Activated CD4-positive, alpha-beta T cell treated with anti-CD3 and anti-CD28 coated beads for 24 hours (primary cell): ENCODE measurements at regions not wholly inside any gene's neighbourhood (a gene's known extent, or its start where the extent isn't known, plus 50 kb on each side); places are given as distances from the start of the nearest gene placed in this dataset.
"Not testable (repeated sequence)": the region's sequence is repeated elsewhere in the genome, so short reads cannot be mapped to it uniquely, and the experiment has no call there.

ENCODE experiments used
- DNase-seq, 2 donors: peaks; one replicate each; pipeline ENCODE4 v3.0.0-alpha.2; 2020; ENCODE audit warnings: low read depth in 2 of 2

DNA sequence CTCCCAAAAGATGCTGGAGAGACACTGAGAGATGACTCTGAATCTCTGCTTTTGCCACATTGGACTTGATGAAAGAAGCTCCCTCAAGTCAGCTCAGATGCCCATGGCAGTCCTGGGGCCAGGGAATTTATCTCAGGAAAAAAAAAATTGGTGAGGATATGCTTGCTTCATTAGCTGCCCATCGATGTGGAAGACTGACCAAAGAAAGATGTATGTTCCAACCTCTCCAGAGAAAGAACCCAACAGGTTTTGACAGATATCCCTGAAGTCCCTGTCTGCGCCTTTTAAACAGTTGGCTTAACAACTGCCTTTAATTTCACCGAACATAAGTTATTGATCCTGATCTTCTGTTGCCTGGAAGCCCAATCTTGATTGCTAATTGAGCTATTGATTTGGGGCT is 137.4 kb downstream of the TMEM114 start:
- DNase-seq = no peak

DNA sequence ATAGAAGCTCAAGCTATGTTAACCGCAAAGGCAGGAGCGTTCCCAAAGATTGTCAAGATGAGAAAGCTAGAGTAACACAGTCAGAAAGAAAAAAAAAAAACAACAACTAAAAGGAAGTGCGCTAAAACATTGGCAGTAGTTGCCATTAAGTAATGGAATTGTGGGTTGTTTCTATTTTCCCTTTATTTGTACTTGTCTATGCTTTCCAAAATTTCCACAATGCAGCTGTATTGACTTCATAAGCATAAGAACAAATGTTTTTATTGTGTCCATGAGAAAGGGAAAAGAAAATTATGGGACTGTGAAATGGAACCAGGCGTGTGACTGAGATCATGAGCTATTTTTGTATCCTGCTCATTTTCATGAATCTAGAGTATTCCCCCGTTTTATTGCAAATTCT is 153.4 kb downstream of the TMEM114 start:
- no peak for DNase-seq

DNA sequence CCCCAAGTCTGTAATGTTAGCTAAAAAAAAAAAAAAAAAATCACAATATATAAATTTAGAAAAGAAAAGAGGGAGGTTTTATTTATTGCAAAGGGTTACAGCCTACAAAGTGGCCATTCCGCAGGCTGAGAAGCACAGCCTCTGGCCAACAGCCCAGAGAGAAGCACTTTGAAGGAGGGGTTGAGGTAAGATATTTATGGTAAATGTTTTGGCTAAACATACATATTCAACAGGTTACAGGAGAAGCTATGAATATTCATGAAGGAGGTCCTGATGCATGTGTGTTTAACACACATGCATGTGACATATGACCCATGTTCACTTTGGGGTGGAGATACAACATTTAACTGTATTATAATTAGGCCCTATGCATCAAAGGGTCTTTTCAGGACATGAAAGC is 158.5 kb downstream of the TMEM114 start:
- no peak for DNase-seq

DNA sequence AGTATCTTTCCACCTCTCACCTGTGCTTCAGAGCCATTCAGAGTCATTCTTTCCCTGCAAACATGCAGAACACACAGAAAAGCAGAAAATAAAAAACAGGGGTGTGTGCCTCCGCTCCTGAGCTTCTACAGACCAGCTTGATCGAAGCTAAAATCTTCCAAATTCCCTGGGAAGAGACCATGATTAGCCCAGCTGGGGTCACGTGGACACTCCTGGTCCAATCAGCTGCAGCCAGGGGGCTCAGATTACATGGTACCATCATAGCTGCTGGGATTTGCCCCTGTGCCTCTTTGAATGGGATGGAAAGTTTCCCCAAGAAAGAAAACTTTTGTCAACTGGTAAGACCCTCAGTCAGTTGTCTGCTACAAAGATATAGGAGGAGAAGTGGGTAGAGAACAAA is 159.9 kb downstream of the TMEM114 start:
- DNase-seq = no peak

DNA sequence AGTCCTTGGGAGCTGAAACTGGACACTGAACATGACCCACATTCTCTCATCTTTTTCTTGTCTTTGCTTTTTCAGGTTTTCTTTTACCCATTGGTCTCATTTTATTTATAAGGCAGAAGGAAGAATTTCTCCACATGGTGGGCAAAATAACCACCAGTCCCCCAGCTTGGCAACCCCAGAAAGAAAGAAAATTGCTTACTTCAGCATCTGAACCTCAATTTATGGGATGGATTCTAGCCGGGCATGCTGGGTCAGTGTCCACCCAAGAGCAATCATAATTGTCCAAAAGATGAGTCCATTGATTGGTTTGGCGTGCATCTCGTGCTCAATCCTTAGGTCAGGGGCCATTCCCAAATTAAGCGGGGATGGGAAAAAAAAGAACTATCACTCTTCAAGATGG is 163.7 kb downstream of the TMEM114 start:
- no peak for DNase-seq

DNA sequence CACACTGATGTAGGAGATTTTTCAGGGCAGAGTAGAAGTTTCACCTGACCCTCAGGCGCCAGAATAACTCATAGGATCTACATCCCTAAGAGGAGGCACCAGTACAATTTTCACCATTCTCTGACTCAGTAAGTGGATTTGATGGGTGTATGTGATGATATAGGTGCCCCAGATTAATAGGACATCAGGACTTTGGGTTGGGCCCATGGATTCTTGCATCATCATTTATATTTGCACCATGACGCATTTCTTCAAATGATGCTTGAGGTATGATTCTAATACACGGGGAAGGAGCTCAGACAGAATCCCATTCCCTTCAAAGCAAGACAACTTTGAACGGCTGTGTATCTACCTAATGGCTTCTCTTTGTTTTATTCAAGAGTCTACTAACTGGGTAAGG is 173.2 kb downstream of the TMEM114 start:
- DNase-seq = no peak

DNA sequence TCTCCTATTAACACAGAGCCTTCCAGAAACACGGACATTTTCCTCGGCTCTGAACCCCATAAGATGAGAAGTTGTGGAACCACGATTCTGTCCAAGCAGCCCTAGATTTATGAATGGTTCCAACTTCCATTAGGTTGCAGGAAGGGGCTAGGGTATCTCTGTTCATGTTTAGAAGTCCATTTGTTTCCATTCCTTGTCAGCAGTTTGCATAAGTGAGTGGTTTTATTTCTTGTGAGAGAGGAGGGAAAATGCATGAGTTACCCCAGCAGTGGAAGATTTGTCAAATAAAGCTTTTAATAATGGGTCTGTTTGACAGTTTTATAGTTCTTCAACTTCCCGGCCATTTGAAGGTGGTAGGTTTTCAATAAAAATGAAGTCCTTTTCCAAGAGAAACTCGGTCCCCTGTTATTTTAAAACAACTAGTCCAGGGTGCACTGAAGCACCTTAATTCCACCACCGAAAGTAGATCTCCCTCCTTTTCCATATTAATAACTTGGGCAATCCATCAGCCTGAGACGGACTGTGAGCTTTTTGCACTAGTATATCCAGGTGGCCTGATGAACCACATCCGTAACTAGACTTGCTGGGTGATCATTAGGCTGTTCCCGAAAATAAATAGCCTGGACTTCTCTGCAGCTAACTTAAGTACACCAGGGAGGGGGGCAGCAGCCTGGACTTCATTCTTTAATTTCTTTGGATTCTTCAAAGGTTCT is 181.3 kb downstream of the TMEM114 start:
- no peak for DNase-seq

DNA sequence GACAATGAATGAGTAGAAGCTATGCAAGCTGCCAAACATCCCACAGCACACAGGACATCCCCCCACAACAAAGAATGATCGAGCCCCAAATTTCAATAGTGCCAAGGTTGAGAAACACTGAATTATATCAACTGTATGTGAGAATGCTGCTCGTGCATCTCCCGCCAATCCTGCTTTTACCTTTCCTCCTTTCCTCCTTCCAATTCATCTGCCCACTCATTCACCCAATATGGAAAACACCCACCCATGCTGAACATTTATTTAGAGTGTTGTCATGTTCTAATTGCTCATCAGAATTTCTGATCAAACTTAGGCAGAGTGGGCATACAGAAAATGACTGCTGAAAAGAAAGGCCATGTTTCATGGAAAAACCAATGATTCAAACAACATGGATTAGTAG is 183.0 kb downstream of the TMEM114 start:
- DNase-seq = no peak

DNA sequence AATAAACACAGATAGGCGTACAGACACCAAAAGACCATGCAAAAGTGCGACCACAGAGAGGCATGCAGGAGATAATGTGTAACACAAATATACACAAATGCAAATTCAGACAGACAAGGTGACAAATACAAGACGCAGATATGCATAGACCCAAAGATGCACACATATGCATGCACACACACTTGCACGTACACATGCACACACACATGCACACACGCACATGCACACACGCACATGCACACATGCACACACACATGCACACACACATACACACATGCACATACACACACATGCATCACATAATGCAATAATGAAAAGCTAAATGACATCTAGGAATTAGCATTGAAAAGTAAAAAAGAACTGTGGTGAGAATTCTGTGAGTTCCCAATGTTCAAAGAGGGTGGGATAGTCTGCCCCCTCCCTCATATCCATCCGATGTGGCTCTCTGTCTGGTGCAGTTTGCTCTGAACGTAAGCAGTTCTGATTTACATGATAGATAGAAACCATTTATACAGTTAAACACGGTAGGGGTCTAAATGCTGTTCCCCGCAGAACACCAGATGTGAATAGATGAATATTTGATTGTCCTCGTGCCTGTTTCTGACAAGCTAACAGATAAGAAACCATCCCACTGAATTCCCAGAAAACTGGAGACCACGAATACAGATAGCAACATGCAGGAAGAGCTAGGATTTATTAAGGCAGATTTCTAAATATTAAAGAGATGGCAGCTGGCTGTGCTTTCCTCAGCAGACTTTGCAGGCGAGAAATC is 186.1 kb downstream of the TMEM114 start:
- no peak for DNase-seq

DNA sequence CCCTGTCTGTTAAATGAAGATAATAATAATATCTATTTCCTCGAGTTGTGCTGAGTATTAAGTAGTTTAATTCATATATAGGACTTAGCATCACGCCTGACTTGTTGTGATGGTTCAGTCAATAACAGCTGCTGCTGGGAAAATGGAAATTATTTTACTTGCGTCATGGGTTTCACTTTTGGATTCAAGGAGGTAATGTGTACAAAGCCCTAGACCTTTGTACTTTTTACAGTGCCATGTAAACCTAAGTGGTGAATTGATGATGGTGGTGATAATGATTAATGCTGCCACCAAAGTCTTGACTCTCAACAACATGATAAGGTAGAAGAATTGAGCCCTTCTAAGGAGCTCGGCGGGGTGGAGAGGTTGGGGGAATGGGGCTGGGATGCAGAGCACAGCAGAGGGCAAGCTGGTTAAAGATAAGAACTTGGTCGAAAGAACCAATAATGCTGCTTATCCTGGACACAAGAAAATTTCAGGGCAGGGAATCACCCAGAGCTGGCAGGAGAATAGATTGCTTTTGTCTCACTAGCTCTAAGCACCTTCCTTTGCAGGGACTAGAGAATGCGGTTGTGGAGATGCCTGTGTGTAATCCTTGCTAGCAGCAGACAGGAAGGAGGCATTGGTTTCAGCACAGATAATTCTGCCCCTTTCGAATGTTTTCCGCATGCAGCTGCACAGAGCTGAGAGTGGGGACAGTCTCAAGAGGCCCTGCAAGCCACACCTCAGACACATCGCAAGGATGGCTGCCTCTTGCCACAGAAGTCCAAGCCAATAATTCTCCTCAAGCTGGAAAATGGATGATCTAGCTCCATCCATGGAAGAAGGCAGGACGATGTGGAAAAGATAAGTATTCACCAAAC is 187.1 kb downstream of the TMEM114 start:
- no peak for DNase-seq

DNA sequence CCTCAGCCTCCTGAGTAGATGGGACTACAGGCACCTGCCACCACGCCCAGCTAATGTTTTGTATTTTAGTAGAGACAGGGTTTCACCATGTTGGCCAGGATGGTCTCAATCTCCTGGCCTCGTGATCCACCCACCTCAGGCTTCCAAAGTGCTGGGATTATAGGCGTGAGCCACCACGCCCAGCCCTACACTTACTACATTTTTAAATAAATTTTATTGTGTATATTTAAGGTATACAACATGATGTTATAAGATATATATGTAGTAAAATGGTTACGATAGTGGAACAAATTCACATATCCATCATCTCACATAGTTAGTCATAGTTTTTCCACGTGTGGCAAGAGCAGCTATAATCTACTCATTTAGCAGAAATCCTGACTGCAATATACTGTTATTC is 189.6 kb downstream of the TMEM114 start:
- DNase-seq = not testable (repeated sequence)

DNA sequence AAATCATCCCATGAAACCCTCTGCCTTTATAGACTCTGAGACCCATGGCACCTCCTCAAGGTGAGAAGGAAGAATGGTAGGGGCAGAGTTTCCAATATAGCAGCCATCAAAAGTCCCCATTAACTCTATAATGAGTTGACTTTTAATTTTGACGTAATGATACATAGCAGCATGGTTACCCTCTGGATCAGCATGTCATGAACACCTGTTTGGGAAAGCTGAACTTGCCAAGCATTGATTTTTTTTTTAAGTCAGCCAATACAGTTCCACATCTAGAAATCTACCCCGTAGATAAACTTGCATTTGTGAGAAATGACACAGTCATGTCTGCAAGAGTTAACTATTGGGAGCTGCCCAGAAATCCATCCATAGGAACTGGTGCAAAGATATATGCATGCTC is 191.8 kb downstream of the TMEM114 start:
- DNase-seq = no peak

DNA sequence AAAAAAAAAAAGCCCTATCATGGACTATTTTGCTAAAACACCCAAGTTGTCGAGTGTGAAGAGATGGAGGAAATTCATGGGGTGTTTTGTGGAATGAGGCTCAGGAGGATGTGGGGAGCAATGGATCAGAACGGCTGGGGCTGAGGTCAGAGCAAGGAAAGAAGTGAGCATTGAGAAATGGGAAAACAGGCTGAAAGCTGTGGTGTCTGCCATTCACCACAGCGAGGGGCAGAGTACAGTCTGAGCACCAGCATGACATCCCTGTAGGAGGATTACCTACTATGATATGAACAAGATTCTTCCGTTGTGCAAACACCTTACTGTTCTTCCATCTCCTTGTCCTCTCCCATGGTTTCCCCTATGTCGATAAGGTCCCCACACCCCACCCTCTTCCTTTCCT is 193.1 kb downstream of the TMEM114 start:
- DNase-seq = no peak

DNA sequence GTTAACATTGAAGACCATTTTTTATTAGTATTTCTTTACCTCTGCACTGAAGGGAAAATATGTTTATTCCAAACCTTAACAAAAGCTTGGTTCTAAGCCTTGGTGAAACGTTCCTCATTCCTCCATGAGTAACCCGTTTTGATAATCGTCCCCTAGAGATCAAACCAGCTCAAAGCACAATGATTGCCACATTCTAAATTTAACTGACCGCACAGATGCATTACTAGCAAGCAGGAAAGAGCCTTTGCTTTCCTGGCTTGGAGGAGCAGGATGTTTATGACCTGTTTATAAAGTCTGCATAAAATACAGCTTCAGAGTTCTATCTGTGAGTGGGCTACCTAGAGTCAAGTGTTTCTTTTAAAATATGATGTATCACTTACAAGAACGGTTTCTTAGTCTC is 193.8 kb downstream of the TMEM114 start:
- DNase-seq = no peak

DNA sequence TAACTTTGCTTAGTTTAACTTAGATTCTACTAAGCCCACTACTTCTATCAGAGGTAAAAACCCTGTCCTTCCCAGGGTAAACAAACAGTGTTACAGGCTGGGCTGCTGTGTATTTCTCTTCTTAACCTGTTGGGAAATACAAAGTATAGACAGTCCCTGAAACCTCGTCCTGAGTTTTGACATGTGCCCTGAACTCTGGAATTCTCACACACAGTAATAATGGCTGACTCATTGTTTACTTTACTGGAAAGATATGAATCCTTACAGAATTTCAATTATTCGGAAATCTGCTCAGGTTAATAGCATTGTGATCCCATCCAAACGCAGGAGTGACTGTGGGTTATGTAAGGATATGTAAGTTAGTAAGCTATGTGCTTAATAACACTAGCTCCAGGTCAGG is 199.1 kb downstream of the TMEM114 start:
- no peak for DNase-seq

DNA sequence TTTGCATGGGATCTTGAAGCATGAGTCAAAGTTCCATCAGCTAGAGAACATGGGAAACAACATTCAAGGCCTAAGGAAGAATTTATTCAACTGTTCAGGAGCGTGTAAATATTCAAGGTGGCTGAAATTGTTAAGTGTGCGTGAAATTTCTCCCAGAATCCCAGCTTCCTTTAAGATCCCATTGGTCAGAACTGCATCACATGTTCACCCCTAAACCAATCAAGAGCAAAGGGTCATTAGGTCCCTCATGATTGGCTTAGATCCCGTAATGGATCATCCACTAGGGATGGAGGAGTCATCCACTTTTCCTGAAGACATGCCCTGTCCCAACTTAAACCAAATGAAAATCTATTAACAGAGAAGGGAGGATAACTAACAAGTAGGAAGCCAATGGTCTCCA is 201.6 kb downstream of the TMEM114 start:
- DNase-seq = no peak

DNA sequence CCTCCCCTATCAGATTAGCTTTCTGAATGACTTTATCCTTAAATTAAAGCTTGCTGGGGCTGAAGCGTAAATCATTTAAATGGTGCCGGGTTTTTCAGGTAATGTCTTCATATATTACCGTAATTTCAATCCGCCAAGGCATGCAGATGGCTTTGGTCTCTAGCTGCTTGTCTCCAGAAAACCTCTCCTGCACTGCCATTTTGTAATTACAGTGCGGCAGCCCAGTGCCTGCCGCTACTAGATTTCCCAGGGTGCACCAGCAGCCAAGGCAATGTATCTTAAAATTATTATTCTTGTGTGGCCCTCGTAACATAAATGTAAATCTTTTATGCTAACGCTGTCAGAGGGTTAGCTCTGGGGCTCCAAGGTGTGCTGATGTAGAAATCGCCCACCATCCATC is 208.5 kb downstream of the TMEM114 start:
- no peak for DNase-seq

DNA sequence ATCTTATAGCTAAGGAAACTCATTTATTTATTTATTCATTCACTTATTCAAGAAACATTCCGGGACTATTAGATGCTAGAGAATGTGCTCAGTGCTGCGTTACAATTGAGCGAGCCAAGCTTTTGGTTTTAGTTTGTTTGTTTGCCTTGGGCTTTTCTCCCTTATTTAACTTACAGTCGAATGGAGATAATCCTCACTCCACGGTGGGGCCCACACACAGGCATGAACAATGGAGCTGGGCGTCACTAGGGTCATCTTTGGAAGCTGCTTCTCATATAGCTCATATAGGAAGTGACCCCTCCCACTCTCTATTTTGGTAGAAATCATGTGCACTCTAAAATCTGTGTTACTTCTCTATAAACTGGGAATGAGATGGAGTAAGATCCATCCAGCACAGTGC is 210.0 kb downstream of the TMEM114 start:
- DNase-seq = no peak

DNA sequence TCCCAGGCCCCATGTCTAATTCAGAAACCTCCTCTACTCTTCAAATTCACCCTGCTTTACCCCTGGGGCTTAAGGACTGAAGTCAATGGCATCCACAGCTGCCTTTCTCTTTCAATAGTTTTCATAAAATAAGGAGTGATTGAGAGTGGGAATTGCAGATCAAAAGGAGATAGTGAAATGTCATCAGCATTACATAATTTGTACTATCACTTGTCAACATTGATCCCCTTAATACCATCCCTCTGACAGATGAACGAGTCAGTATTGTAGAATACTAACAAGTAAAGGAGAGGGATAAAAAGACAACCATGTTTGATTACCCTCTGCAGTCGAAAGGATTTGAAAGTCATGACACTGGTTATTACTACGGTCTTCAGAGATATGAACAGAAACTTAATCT is 212.4 kb downstream of the TMEM114 start:
- DNase-seq = no peak

DNA sequence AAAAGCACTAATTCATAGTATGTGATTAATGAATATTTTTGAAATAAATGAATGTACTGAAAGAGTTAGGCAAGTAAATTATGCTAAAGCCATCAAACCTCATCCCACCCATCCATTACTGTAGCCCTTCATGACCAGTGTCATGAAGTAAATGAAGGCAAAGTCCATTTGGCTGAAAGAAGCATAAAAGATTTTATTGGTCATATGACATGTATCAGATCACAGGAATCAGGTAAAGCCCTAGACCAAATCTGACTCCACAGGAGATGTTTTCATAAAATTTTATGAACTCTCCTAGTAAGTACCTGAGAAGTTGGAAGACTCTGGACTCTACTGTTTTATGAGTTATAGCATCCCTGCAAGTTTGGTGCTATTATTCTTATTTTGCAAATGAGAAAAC is 213.5 kb downstream of the TMEM114 start:
- DNase-seq = no peak

DNA sequence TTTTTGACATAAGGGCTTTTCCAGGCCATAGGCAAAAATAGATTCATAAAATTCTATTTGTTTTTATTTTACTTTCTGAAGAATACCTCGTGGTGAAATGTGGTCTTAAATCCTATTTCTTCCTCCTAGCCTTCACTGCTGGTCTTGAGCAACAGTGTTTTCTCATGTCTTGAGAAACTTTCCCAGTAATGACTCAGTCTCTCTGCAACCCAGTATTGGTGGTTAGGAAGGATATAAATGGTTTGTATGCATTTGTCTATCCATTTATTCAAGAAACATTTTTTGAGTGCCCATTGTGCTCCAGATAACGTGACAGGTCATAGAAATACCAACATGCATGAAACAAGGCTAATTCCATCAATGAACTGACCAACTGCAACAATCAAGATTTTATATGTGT is 213.9 kb downstream of the TMEM114 start:
- no peak for DNase-seq

DNA sequence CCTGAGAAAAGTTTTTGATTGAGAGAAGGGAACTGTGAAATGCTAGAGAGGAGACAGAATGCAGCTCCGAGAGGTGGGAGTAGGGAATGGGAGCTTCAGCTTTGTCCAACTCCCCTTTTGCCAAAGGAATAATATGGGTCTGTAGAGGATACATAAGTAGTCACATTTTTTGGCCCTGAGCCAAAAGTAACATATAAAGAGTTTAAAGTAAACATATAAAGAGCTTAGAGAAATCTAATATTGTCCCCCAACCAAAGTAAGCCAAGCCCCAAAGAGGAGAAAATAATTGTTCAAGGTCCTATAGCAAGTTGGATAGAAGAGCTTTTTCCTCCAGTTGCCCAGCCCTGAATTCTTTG is 215.1 kb downstream of the TMEM114 start:
- no peak for DNase-seq
